OCI-LY3 (cell line): ENCODE measurements at regions not wholly inside any gene's neighbourhood (a gene's known extent, or its start where the extent isn't known, plus 50 kb on each side); places are given as distances from the start of the nearest gene placed in this dataset.

Experiments
- EZH2phosphoT487 ChIP-seq: fragments of 200-600 bp; shearing (Covaris generic); IDR thresholded peaks from 2 replicates; pipeline ENCODE4 v1.6.1; 2018; ENCODE audit warnings: antibody characterized with exemption, mixed run types, low read depth
- TF ChIP-seq, protein P1 (sequence below): fragments of 200-600, 300-600 bp; sonication (generic); IDR thresholded peaks from 2 replicates; pipeline ENCODE4 v1.5.1; 2014; ENCODE audit warnings: antibody characterized with exemption, low read length, low read depth

DNA sequence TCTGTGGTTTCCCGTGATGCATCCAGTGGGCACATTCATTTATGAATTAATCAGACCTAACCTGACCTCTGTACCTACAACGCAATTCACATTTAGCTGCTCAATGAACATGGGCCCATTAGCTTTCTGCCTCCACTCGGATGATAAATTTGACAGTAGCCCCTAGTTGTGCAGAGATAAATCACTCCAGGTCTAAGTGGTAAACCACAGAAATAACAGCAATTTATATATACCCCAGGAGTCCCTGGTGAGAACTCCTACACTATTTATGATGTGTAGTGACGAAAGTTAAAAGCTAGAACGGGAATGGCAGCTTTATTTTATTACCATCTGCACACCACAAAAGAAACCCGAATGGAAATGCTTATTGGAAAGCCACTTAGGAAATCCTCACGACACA, 371.5 kb downstream of the HAPSTR1 start:
- TF ChIP-seq, protein P1, sequence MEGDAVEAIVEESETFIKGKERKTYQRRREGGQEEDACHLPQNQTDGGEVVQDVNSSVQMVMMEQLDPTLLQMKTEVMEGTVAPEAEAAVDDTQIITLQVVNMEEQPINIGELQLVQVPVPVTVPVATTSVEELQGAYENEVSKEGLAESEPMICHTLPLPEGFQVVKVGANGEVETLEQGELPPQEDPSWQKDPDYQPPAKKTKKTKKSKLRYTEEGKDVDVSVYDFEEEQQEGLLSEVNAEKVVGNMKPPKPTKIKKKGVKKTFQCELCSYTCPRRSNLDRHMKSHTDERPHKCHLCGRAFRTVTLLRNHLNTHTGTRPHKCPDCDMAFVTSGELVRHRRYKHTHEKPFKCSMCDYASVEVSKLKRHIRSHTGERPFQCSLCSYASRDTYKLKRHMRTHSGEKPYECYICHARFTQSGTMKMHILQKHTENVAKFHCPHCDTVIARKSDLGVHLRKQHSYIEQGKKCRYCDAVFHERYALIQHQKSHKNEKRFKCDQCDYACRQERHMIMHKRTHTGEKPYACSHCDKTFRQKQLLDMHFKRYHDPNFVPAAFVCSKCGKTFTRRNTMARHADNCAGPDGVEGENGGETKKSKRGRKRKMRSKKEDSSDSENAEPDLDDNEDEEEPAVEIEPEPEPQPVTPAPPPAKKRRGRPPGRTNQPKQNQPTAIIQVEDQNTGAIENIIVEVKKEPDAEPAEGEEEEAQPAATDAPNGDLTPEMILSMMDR: no peak
- no peak for TF ChIP-seq EZH2phosphoT487
